ENCODE measurements at regions not wholly inside any gene's neighbourhood (a gene's known extent, or its start where the extent isn't known, plus 50 kb on each side); places are given as distances from the start of the nearest gene placed in this dataset.

GRCh38 chr4:95638920-95639501, 90.2 kb upstream of the UNC5C start:
- TF ChIP-seq CTCF (conservative IDR thresholded peaks at IDR 0.05; ENCODE audit: low read depth in 2 of 2) (no peak), POLR2AphosphoS5 (IDR thresholded peaks at IDR 0.05; ENCODE audit: low read depth) (no peak), ETS1 (IDR thresholded peaks at IDR 0.05) (no peak), REST (IDR thresholded peaks at IDR 0.05; ENCODE audit: unreplicated experiment) (no peak), JUNB (IDR thresholded peaks at IDR 0.05; ENCODE audit: unreplicated experiment) (no peak), CREB1 (CRISPR knock-in tag; IDR thresholded peaks at IDR 0.05; ENCODE audit: low read depth) (no peak), EZH2 (IDR thresholded peaks at IDR 0.05; ENCODE audit: low read depth, unreplicated experiment) (no peak), EZH2phosphoT487 (IDR thresholded peaks at IDR 0.05; ENCODE audit: unreplicated experiment) (no peak), ZNF462 (CRISPR knock-in tag; IDR thresholded peaks at IDR 0.05) (no peak), NANOG (IDR thresholded peaks at IDR 0.05; ENCODE audit: borderline replicate concordance) (no peak), STAT1 (IDR thresholded peaks at IDR 0.05; ENCODE audit: unreplicated experiment) (no peak), ZNF114 (CRISPR knock-in tag; IDR thresholded peaks at IDR 0.05) (no peak)
